ENCODE measurements at regions not wholly inside any gene's neighbourhood (a gene's known extent, or its start where the extent isn't known, plus 50 kb on each side); places are given as distances from the start of the nearest gene placed in this dataset.

GRCh38 chr20:7656687-7657467, 283.4 kb downstream of the HAO1 start:
- TF ChIP-seq CTCF (IDR thresholded peaks at IDR 0.05) (no peak), POLR2A (IDR thresholded peaks at IDR 0.05) (no peak)

All from Peyer's patch (tissue), 4 donors.